K562 (cell line): ENCODE measurements at regions not wholly inside any gene's neighbourhood (a gene's known extent, or its start where the extent isn't known, plus 50 kb on each side); places are given as distances from the start of the nearest gene placed in this dataset.

Experiments used
- ATF1 ChIP-seq, 2 experiments: fragments of 450-650 bp in 1 of 2; IDR thresholded peaks; 2 replicates each; pipeline ENCODE4 v1.6.1; 2016; ENCODE audit warnings: missing compliant biosample characterization in 1 of 2, missing genetic modification characterization in 1 of 2
- ATF2 ChIP-seq: sonication (generic); formaldehyde crosslinking; IDR thresholded peaks from 2 replicates; pipeline ENCODE4 v1.8.1; 2022; ENCODE audit warnings: missing genetic modification reagents
- CHCHD3 ChIP-seq: fragments of 250-450 bp; sonication (Bioruptor Pico); IDR thresholded peaks from 2 replicates; pipeline ENCODE4 v2.1.2; 2022; ENCODE audit warnings: mild to moderate bottlenecking
- EHMT2 ChIP-seq: fragments of 450-650 bp; IDR thresholded peaks from 2 replicates; pipeline ENCODE4 v1.6.1; 2018; ENCODE audit warnings: antibody characterized with exemption
- EP300 ChIP-seq: IDR thresholded peaks from 2 replicates; pipeline ENCODE4 v1.6.1; 2012; ENCODE audit warnings: low read length, improper control_type of control experiment
- MXI1 ChIP-seq: IDR thresholded peaks from 2 replicates; pipeline ENCODE4 v1.6.1; 2011; ENCODE audit warnings: low read depth, mild to moderate bottlenecking, improper control_type of control experiment, low read length
- PCBP2 ChIP-seq: fragments of 200-400 bp; formaldehyde crosslinking; IDR thresholded peaks from 2 replicates; pipeline ENCODE4 v1.6.1; 2018; ENCODE audit warnings: low read length, low read depth, mild to moderate bottlenecking, moderate library complexity; ENCODE audit not compliant: poor library complexity, severe bottlenecking
- POLR2A ChIP-seq: fragments of 450-650 bp; conservative IDR thresholded peaks from 2 replicates; pipeline ENCODE4 v1.6.1; 2016
- SMAD4 ChIP-seq: fragments of 250-450 bp; sonication (Bioruptor Pico); conservative IDR thresholded peaks from 2 replicates; pipeline ENCODE4 v1.8.0; 2021; ENCODE audit warnings: inconsistent platforms, mild to moderate bottlenecking, moderate library complexity
- SMARCB1 ChIP-seq: IDR thresholded peaks from 2 replicates; pipeline ENCODE4 v1.6.1; 2011; ENCODE audit warnings: improper control_type of control experiment, low read depth; ENCODE audit not compliant: insufficient read length
- SP1 ChIP-seq: sonication (generic); formaldehyde crosslinking; IDR thresholded peaks from 2 replicates; pipeline ENCODE4 v1.8.1; 2022; ENCODE audit warnings: mild to moderate bottlenecking, missing genetic modification reagents
- ZBTB11 ChIP-seq, 3 experiments: fragments of 200-800 bp in 1 of 3; fragments of 250-450 bp in 1 of 3; fragments of 450-650 bp in 1 of 3; sonication (Bioruptor Pico) in 1 of 3; sonication (Bioruptor generic) in 1 of 3; formaldehyde crosslinking in 1 of 3; IDR thresholded peaks; 2 replicates each; pipeline versions ENCODE4 v1.6.1 to v1.8.0; 2016 to 2022; ENCODE audit warnings: mild to moderate bottlenecking in 2 of 3, missing genetic modification characterization in 2 of 3, missing compliant biosample characterization in 1 of 3, moderate library complexity in 1 of 3
- TF ChIP-seq, protein P1 (sequence below), 2 experiments: fragments of 450-650 bp; formaldehyde crosslinking in 1 of 2; IDR thresholded peaks; 2 replicates each; pipeline versions ENCODE4 v1.4.0 to v1.6.1; 2014 to 2020; ENCODE audit warnings: mild to moderate bottlenecking in 2 of 2, borderline replicate concordance in 1 of 2, low read depth in 1 of 2

DNA sequence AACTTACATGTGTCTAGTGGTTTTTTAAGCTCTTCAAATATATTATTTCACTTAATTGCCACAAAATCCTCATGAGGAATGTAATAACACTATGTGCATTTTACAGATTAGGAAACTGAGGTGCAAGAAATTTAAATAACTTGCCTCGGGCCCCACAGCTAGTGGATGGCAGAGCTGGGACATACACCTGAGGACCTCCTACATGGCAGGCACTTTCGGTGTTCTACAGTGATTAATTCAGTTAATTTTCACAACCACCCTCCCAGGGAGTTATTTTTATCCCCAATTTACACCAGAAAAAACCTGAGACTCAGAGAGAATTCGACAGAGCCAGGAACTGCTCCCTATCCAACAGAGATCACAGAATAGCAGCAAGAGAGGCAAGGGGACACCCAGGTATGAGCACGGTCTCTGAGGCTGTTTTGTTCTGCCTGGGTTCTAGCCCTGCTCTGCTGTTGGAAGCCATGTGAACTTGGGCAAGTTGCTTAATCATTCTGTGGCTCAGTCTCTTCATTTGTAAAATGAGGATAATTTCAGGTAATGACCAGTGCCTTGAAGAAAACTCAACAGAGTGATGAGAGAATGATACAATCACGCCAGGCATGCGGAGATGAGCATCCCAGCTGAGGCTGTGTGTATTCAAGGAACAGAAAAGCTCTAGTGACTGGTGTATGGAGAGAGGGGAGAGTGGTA lies 82.3 kb downstream of the MYCN start:
- no peak for TF ChIP-seq SMAD4 (CRISPR knock-in tag)
- no peak for TF ChIP-seq SP1 (CRISPR knock-in tag)
- TF ChIP-seq EP300 = no peak
- TF ChIP-seq, protein P1, sequence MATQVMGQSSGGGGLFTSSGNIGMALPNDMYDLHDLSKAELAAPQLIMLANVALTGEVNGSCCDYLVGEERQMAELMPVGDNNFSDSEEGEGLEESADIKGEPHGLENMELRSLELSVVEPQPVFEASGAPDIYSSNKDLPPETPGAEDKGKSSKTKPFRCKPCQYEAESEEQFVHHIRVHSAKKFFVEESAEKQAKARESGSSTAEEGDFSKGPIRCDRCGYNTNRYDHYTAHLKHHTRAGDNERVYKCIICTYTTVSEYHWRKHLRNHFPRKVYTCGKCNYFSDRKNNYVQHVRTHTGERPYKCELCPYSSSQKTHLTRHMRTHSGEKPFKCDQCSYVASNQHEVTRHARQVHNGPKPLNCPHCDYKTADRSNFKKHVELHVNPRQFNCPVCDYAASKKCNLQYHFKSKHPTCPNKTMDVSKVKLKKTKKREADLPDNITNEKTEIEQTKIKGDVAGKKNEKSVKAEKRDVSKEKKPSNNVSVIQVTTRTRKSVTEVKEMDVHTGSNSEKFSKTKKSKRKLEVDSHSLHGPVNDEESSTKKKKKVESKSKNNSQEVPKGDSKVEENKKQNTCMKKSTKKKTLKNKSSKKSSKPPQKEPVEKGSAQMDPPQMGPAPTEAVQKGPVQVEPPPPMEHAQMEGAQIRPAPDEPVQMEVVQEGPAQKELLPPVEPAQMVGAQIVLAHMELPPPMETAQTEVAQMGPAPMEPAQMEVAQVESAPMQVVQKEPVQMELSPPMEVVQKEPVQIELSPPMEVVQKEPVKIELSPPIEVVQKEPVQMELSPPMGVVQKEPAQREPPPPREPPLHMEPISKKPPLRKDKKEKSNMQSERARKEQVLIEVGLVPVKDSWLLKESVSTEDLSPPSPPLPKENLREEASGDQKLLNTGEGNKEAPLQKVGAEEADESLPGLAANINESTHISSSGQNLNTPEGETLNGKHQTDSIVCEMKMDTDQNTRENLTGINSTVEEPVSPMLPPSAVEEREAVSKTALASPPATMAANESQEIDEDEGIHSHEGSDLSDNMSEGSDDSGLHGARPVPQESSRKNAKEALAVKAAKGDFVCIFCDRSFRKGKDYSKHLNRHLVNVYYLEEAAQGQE (IDR thresholded peaks at IDR 0.05; ENCODE audit: borderline replicate concordance) = no peak
- TF ChIP-seq, protein P1 (CRISPR knock-in tag; IDR thresholded peaks at IDR 0.05; ENCODE audit: low read depth) = no peak
- no peak for TF ChIP-seq POLR2A
- TF ChIP-seq SMARCB1 = no peak
- no peak for TF ChIP-seq ZBTB11 (CRISPR knock-in tag; IDR thresholded peaks at IDR 0.05)
- TF ChIP-seq EHMT2 = no peak
- no peak for TF ChIP-seq CHCHD3 (CRISPR knock-in tag)
- no peak for TF ChIP-seq MXI1
- no peak for TF ChIP-seq PCBP2
- no peak for TF ChIP-seq ATF2 (CRISPR knock-in tag)
- TF ChIP-seq ATF1 (CRISPR knock-in tag; IDR thresholded peaks at IDR 0.05) = no peak
- no peak for TF ChIP-seq ATF1 (tag; IDR thresholded peaks at IDR 0.05)
